Naive thymus-derived CD4-positive, alpha-beta T cell (primary cell): ENCODE measurements at regions not wholly inside any gene's neighbourhood (a gene's known extent, or its start where the extent isn't known, plus 50 kb on each side); places are given as distances from the start of the nearest gene placed in this dataset.

Source experiments
- ATAC-seq: fragments of 150-1000 bp; cut with Tn5 transposase; 2 replicates; pipeline ENCODE4 v1.10.0; 2021; ENCODE audit warnings: mild to moderate bottlenecking, moderate library complexity
- CTCF ChIA-PET: fragments of 350-600 bp; sonication (Branson Sonifier 250); formaldehyde crosslinking; loops from one replicate; lab custom pipeline; 2021; ENCODE audit warnings: antibody characterized with exemption; lab: Charles Lee
- POLR2A ChIA-PET: fragments of 350-600 bp; sonication (Branson Sonifier 250); formaldehyde crosslinking; loops from one replicate; lab custom pipeline; 2021; ENCODE audit warnings: antibody characterized with exemption, inconsistent platforms; lab: Charles Lee
- DNase-seq, 9 donors: peaks; one replicate each; pipeline versions ENCODE4 v3.0.0 to v3.0.0-alpha.2; 2020 to 2022; ENCODE audit warnings: mixed read lengths in 1 of 9
- H3K27ac ChIP-seq: one replicate; pipeline ENCODE4 v1.7.0; 2013; ENCODE audit warnings: mild to moderate bottlenecking, low read depth, low read length, moderate library complexity
- H3K27me3 ChIP-seq, 2 donors: one replicate each; pipeline ENCODE4 v1.7.0; 2013; ENCODE audit warnings: low read length in 2 of 2, mild to moderate bottlenecking in 2 of 2, moderate library complexity in 2 of 2; ENCODE audit not compliant: control insufficient read depth in 2 of 2, insufficient read depth in 2 of 2
- H3K36me3 ChIP-seq, 3 experiments: 1 replicate in 2 of 3; 2 replicates in 1 of 3; pipeline ENCODE4 v1.7.0; 2013; ENCODE audit warnings: low read length in 3 of 3, mild to moderate bottlenecking in 3 of 3, moderate library complexity in 1 of 3; ENCODE audit not compliant: insufficient read depth in 3 of 3, control insufficient read depth in 2 of 3
- H3K4me1 ChIP-seq, 2 donors: one replicate each; pipeline ENCODE4 v1.7.0; 2013; ENCODE audit warnings: low read length in 2 of 2, mild to moderate bottlenecking in 2 of 2, moderate library complexity in 1 of 2; ENCODE audit not compliant: control insufficient read depth in 2 of 2, insufficient read depth in 2 of 2
- H3K4me3 ChIP-seq: 2 replicates; pipeline ENCODE4 v1.7.0; 2013; ENCODE audit warnings: mild to moderate bottlenecking, low read length
- H3K9me3 ChIP-seq, 3 experiments: 1 replicate in 2 of 3; 2 replicates in 1 of 3; pipeline ENCODE4 v1.7.0; 2013; ENCODE audit warnings: low read length in 3 of 3; ENCODE audit not compliant: control insufficient read depth in 2 of 3
- H3K27ac Mint-ChIP-seq, 9 donors: one replicate each; pipeline ENCODE4 v1.8.0; 2020 to 2022; ENCODE audit warnings: mixed read lengths in 9 of 9, mild to moderate bottlenecking in 8 of 9, moderate library complexity in 5 of 9, inconsistent platforms in 2 of 9
- H3K27me3 Mint-ChIP-seq, 5 donors: one replicate each; pipeline ENCODE4 v1.8.0; 2021 to 2022; ENCODE audit warnings: mixed read lengths in 5 of 5, mild to moderate bottlenecking in 1 of 5
- H3K36me3 Mint-ChIP-seq, 5 donors: one replicate each; pipeline ENCODE4 v1.8.0; 2020 to 2022; ENCODE audit warnings: mixed read lengths in 5 of 5, mild to moderate bottlenecking in 3 of 5, inconsistent platforms in 1 of 5
- H3K4me1 Mint-ChIP-seq, 7 donors: one replicate each; pipeline ENCODE4 v1.8.0; 2020 to 2022; ENCODE audit warnings: mixed read lengths in 7 of 7, mild to moderate bottlenecking in 3 of 7, inconsistent platforms in 1 of 7
- H3K4me3 Mint-ChIP-seq, 10 donors: one replicate each; pipeline ENCODE4 v1.8.0; 2020 to 2022; ENCODE audit warnings: mild to moderate bottlenecking in 10 of 10, mixed read lengths in 10 of 10, moderate library complexity in 6 of 10, inconsistent platforms in 2 of 10
- H3K9me3 Mint-ChIP-seq, 11 donors: one replicate each; pipeline ENCODE4 v1.8.0; 2020 to 2022; ENCODE audit warnings: mixed read lengths in 11 of 11, mild to moderate bottlenecking in 4 of 11, inconsistent platforms in 1 of 11, moderate library complexity in 1 of 11
- intact Hi-C, 2 donors: fragments of 100-400 bp; cut with micrococcal nuclease; formaldehyde crosslinking; loops; one replicate each; pipeline ENCODE4 v1.15.1; 2023

DNA sequence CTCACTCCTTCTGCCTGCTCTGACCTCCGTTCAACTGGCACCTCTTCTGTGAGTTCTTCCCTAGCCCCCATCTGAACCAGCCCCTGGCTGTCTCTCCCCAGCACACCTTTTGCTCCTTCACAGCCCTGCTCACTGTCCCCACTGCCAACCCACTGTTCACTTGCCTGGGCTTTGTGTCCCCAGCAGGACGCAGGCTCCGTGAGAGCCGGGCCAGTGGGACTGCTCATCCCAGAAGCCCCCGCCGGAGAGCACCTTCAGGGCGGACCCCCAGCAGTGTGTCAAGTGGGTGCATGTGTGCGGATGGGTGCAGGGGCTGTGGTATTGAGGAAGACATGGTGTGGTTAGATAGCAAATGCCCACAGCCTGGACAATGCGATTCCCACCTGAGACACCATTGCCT, 148.4 kb upstream of the RNF32 start:
- no peak overlapping the region for H3K4me3 ChIP-seq
- intact Hi-C loops, result no loop called here
- Mint-ChIP-seq H3K9me3 (no peaks in the 10 kb centered on the region), H3K4me1 (peaks cover 0 to 1% (median 0%) of the 10 kb centered on the region in 7 donors), H3K27ac (no peak overlapping the region), H3K36me3 (no peaks in the 10 kb centered on the region), H3K4me3 (no peak overlapping the region), H3K27me3 (peaks cover 5 to 23% (median 16%) of the 10 kb centered on the region in 5 donors)
- no peak overlapping the region for H3K27ac ChIP-seq
- no peaks in the 10 kb centered on the region for H3K36me3 ChIP-seq
- no peaks in the 10 kb centered on the region for H3K9me3 ChIP-seq
- no peaks in the 10 kb centered on the region for H3K27me3 ChIP-seq
- ChIA-PET POLR2A (no interaction called here), CTCF (no interaction called here)
- DNase-seq (no peak), ATAC-seq (no peak)
- no peaks in the 10 kb centered on the region for H3K4me1 ChIP-seq

DNA sequence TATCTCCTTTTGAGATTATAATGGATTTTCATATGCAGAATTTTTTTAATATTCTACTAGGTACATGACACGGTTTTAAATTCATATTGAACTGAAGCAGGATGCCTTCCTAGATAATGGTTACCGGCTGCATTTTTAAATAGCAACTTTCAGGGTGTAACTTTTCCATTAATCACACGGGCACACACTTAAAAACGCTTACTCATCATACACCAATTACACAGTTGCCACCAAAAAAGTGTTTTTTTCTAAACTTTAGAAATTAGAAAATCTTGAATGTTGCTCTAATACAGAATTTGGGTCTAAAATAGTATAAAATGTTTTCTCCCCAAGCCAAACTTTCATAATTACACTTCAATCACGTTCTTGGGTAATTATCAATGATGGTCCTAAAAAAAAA, 149.1 kb upstream of the RNF32 start:
- CTCF ChIA-PET, result no interaction called here
- intact Hi-C loops, result no loop called here
- POLR2A ChIA-PET, result no interaction called here

DNA sequence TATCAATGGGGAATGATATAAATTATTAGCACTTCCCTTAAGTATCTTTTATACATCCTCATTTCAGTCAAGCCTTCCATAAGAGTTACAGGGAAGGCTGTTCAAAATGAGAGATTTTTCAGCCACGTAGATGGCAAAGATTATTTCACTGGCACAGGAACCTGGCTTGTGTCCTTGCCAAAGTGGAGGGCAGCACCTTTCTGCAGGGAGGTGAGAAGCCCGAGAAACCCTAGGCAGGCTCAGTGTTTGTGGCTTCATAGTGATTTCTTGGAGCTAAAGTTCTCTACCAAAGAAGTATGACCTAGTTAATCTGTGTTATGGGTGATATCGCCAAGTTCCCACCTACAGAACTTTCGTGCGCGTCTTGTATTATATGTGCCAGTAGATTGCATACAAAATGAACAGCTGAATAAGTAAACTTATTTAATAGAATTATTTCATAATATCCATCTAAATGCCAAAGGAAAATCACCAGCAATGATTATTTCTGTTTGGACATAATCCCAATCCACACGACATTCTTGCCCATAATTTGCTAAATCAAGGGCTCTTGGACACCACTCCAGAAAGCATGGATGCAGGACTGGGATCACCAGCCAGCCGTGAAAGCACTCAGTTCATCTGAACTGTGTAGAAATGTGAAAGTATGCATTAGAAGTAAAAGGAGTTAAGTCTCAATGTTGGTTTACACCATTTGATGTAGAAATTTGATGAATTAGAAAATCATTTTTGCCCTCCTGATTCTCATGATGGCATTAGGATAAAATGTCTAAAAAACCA, 150.4 kb upstream of the RNF32 start:
- intact Hi-C loops, result no loop called here
- ATAC-seq (no peak), DNase-seq (no peak)
- no peaks in the 10 kb centered on the region for H3K36me3 Mint-ChIP-seq
- H3K9me3 Mint-ChIP-seq, result no peaks in the 10 kb centered on the region
- CTCF ChIA-PET, result no interaction called here
- Histone ChIP-seq H3K9me3 (no peaks in the 10 kb centered on the region), H3K27me3 (no peaks in the 10 kb centered on the region), H3K27ac (no peak overlapping the region), H3K36me3 (no peaks in the 10 kb centered on the region), H3K4me1 (no peaks in the 10 kb centered on the region), H3K4me3 (no peak overlapping the region)
- H3K27ac Mint-ChIP-seq, result no peak overlapping the region
- peaks cover 5 to 23% (median 16%) of the 10 kb centered on the region in 5 donors for H3K27me3 Mint-ChIP-seq
- POLR2A ChIA-PET, result no interaction called here
- no peak overlapping the region for H3K4me3 Mint-ChIP-seq
- H3K4me1 Mint-ChIP-seq, result peaks cover 0 to 1% (median 0%) of the 10 kb centered on the region in 7 donors

More for the DNA sequence above, 149.1 kb upstream of the RNF32 start:
- Mint-ChIP-seq H3K36me3 (no peaks in the 10 kb centered on the region), H3K27me3 (peaks cover 5 to 23% (median 16%) of the 10 kb centered on the region in 5 donors), H3K4me1 (peaks cover 0 to 1% (median 0%) of the 10 kb centered on the region in 7 donors), H3K9me3 (no peaks in the 10 kb centered on the region), H3K27ac (no peak overlapping the region), H3K4me3 (no peak overlapping the region)
- DNase-seq (no peak), ATAC-seq (no peak)
- Histone ChIP-seq H3K9me3 (no peaks in the 10 kb centered on the region), H3K4me1 (no peaks in the 10 kb centered on the region), H3K27me3 (no peaks in the 10 kb centered on the region), H3K36me3 (no peaks in the 10 kb centered on the region), H3K27ac (no peak overlapping the region), H3K4me3 (no peak overlapping the region)

DNA sequence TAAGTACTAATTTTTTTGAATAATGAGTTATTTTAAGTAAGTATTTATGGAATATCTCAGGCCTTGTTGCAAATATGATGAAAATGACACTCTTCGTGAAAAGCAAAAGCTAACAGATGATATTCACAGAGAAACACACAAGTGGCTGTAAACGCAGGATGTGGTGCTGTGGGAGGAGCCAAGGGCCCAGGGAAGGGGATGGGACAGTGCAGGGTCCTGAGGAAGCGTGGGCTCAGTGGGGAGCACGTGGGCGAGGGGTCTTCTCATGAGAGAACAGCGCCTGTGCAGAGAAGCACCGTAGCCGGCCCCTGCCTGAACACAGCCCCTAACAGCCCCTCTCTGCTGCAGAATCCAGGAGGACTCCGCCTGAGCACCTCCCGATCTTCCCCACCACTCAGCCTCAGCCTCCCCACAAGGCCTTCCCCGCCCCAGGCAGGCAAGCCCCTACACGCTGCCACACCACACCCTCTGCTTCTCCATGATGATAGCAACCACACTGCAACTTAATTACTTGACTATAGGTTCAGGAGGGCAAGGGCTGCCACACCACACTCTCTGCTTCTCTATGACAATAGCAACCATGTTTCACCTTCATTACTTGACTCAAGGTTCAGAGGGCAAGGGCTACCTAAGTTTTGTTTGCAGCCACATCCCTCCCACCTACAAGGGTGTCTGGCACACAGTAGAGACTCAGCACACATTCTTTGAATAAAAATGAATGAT, 152.6 kb upstream of the RNF32 start:
- no peak for ATAC-seq
- POLR2A ChIA-PET, result no interaction called here
- Histone ChIP-seq H3K4me1 (no peaks in the 10 kb centered on the region), H3K36me3 (no peaks in the 10 kb centered on the region), H3K27ac (no peak overlapping the region), H3K27me3 (no peaks in the 10 kb centered on the region), H3K4me3 (no peak overlapping the region), H3K9me3 (no peaks in the 10 kb centered on the region)
- peaks cover 0 to 1% (median 0%) of the 10 kb centered on the region in 7 donors for H3K4me1 Mint-ChIP-seq
- intact Hi-C loops, result no loop called here
- H3K9me3 Mint-ChIP-seq, result no peaks in the 10 kb centered on the region
- DNase-seq, result no peak
- no peak overlapping the region for H3K4me3 Mint-ChIP-seq
- H3K27ac Mint-ChIP-seq, result no peak overlapping the region
- H3K27me3 Mint-ChIP-seq, result peaks cover 9 to 28% (median 16%) of the 10 kb centered on the region in 5 donors
- H3K36me3 Mint-ChIP-seq, result no peaks in the 10 kb centered on the region
- CTCF ChIA-PET, result no interaction called here

DNA sequence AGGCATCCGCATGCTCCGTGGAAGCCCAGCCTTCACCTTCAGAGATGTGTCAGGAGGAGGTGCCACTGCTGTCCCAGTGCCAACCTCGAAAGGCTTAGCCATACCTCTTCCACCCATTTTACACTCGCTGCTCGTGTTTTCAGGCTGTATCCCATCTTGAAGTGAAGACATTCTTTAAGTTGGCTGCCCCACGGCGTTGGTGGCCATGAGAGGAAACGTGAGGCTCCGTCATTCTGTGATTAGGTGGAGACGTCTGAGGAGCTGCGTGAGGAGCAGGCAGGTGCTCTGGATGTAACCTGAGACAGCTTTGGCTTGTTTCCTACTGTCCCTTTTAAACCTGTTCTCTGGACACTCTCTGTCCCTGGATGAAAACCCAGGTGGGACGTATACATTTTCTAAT, 159.9 kb upstream of the RNF32 start:
- Mint-ChIP-seq H3K4me1 (peaks cover 0 to 2% (median 0%) of the 10 kb centered on the region in 7 donors), H3K36me3 (no peaks in the 10 kb centered on the region), H3K4me3 (no peak overlapping the region), H3K27ac (no peak overlapping the region), H3K27me3 (peaks cover 14 to 54% (median 18%) of the 10 kb centered on the region in 5 donors), H3K9me3 (no peaks in the 10 kb centered on the region)
- H3K27ac ChIP-seq, result no peak overlapping the region
- no peak overlapping the region for H3K4me3 ChIP-seq
- POLR2A ChIA-PET, result no interaction called here
- no peak for ATAC-seq
- no peaks in the 10 kb centered on the region for H3K9me3 ChIP-seq
- no peaks in the 10 kb centered on the region for H3K36me3 ChIP-seq
- CTCF ChIA-PET, result no interaction called here
- H3K4me1 ChIP-seq, result no peaks in the 10 kb centered on the region
- no peaks in the 10 kb centered on the region for H3K27me3 ChIP-seq
- intact Hi-C loops, result no loop called here
- no peak for DNase-seq

DNA sequence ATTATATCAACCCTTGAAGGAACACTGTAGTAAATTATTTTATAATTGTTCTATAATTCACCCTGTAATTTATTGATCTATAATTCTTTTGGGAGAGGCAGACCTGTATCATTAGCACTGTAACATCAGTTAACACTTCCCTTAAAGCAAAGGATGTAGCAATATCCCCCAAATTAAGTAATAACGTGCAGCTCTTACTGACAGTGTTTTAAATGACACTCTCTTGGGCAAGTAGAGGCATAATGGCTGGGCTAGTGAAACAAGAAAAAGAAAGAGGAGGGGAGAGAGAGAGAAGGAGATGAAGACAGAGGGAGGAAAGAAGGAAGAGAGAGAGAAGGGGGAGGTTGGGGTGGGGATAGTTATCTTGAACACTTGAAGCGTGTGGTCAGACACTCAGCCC, 161.0 kb upstream of the RNF32 start:
- ATAC-seq (no peak), DNase-seq (no peak)
- intact Hi-C loops, result no loop called here
- H3K36me3 Mint-ChIP-seq, result no peaks in the 10 kb centered on the region
- POLR2A ChIA-PET, result no interaction called here
- H3K4me1 ChIP-seq, result no peaks in the 10 kb centered on the region
- no peaks in the 10 kb centered on the region for H3K9me3 ChIP-seq
- no peaks in the 10 kb centered on the region for H3K9me3 Mint-ChIP-seq
- peaks cover 23 to 65% (median 26%) of the 10 kb centered on the region in 5 donors for H3K27me3 Mint-ChIP-seq
- peaks cover 0 to 2% (median 0%) of the 10 kb centered on the region in 7 donors for H3K4me1 Mint-ChIP-seq
- no peak overlapping the region for H3K4me3 ChIP-seq
- H3K27me3 ChIP-seq, result no peaks in the 10 kb centered on the region
- H3K36me3 ChIP-seq, result no peaks in the 10 kb centered on the region
- CTCF ChIA-PET, result no interaction called here
- H3K27ac ChIP-seq, result no peak overlapping the region
- no peak overlapping the region for H3K27ac Mint-ChIP-seq
- no peak overlapping the region for H3K4me3 Mint-ChIP-seq
